T-cell (primary cell): ENCODE measurements at regions not wholly inside any gene's neighbourhood (a gene's known extent, or its start where the extent isn't known, plus 50 kb on each side); places are given as distances from the start of the nearest gene placed in this dataset.

Experiments used
- ATAC-seq, 4 experiments: fragments of 200-7000 bp in 3 of 4; fragments of 150-1000 bp in 1 of 4; cut with Tn5 transposase; replicated peaks in 1 of 4; 1 replicate in 3 of 4; 2 replicates in 1 of 4; pipeline ENCODE4 v1.10.0; 2021; ENCODE audit warnings: moderate library complexity in 3 of 4, mild to moderate bottlenecking in 2 of 4, moderate number of reproducible peaks in 1 of 4
- CTCF ChIA-PET, 2 donors: fragments of 300-600 bp; sonication (Branson Sonifier 250); formaldehyde crosslinking; loops; one replicate each; lab custom pipeline; 2022; ENCODE audit warnings: antibody characterized with exemption in 2 of 2; lab: Charles Lee
- POLR2A ChIA-PET, 2 donors: fragments of 300-600 bp; sonication (Branson Sonifier 250); formaldehyde crosslinking; loops; one replicate each; lab custom pipeline; 2022; ENCODE audit warnings: antibody characterized with exemption in 2 of 2; lab: Charles Lee
- DNase-seq, 35 experiments: peaks; one replicate each; pipeline versions ENCODE4 v3.0.0 to v3.0.0-alpha.2; 2013 to 2023
- H3K27ac ChIP-seq: one replicate; pipeline ENCODE4 v1.5.1; 2013; ENCODE audit warnings: low read length
- H3K27me3 ChIP-seq, 2 experiments: replicated peaks in 1 of 2; 1 replicate in 1 of 2; 2 replicates in 1 of 2; pipeline versions ENCODE4 v1.6.1 to v1.7.0; 2013; ENCODE audit warnings: low read length in 1 of 2, mixed read lengths in 1 of 2; ENCODE audit not compliant: control insufficient read depth in 2 of 2, insufficient read depth in 2 of 2; ENCODE audit errors: extremely low read depth in 1 of 2
- H3K36me3 ChIP-seq, 2 donors: 1 replicate in 1 of 2; 2 replicates in 1 of 2; pipeline versions ENCODE4 v1.6.1 to v1.7.0; 2013; ENCODE audit warnings: low read length in 1 of 2; ENCODE audit not compliant: control insufficient read depth in 2 of 2, insufficient read depth in 1 of 2; ENCODE audit errors: extremely low read depth in 1 of 2
- H3K4me1 ChIP-seq, 2 experiments: 1 replicate in 1 of 2; 2 replicates in 1 of 2; pipeline versions ENCODE4 v1.6.1 to v1.7.0; 2013; ENCODE audit warnings: low read length in 2 of 2, mixed read lengths in 1 of 2; ENCODE audit not compliant: insufficient read depth in 2 of 2, control insufficient read depth in 1 of 2; ENCODE audit errors: extremely low read depth in 1 of 2
- H3K4me3 ChIP-seq, 2 donors: 1 replicate in 1 of 2; 2 replicates in 1 of 2; pipeline versions ENCODE4 v1.5.1 to v1.7.0; 2013; ENCODE audit warnings: mild to moderate bottlenecking in 2 of 2, low read length in 1 of 2, moderate library complexity in 1 of 2; ENCODE audit not compliant: control insufficient read depth in 1 of 2; ENCODE audit errors: extremely low read depth in 1 of 2
- H3K9me3 ChIP-seq: 2 replicates; pipeline ENCODE4 v1.7.0; 2013
- H3K27ac Mint-ChIP-seq, 2 donors: one replicate each; pipeline ENCODE4 v1.8.0; 2020 to 2021; ENCODE audit warnings: mild to moderate bottlenecking in 2 of 2, mixed read lengths in 2 of 2
- H3K27me3 Mint-ChIP-seq, 2 donors: one replicate each; pipeline ENCODE4 v1.8.0; 2021 to 2022; ENCODE audit warnings: mixed read lengths in 2 of 2
- H3K36me3 Mint-ChIP-seq: one replicate; pipeline ENCODE4 v1.8.0; 2021; ENCODE audit warnings: mixed read lengths
- H3K4me1 Mint-ChIP-seq, 3 donors: one replicate each; pipeline ENCODE4 v1.8.0; 2020 to 2022; ENCODE audit warnings: mixed read lengths in 3 of 3, mild to moderate bottlenecking in 1 of 3
- H3K4me3 Mint-ChIP-seq, 3 donors: one replicate each; pipeline ENCODE4 v1.8.0; 2020 to 2022; ENCODE audit warnings: mild to moderate bottlenecking in 3 of 3, mixed read lengths in 3 of 3, moderate library complexity in 3 of 3
- H3K9me3 Mint-ChIP-seq, 3 donors: one replicate each; pipeline ENCODE4 v1.8.0; 2020 to 2022; ENCODE audit warnings: mixed read lengths in 3 of 3
- WGBS: methylation state at CpG from one replicate; pipeline ENCODE4 v1.1.5; 2013; ENCODE audit warnings: missing lambda C conversion rate; ENCODE audit not compliant: insufficient coverage; 5-methylcytosine and 5-hydroxymethylcytosine counted together

- ChIA-PET CTCF (no interaction called here), POLR2A (no interaction called here)
- WGBS = no CpG with 5 or more reads among the region's 2 CpGs
- DNase-seq (no peak), ATAC-seq (no peak)
- Histone ChIP-seq H3K4me3 (no peak overlapping the region), H3K36me3 (no peaks in the 10 kb centered on the region), H3K9me3 (no peaks in the 10 kb centered on the region), H3K27ac (no peak overlapping the region), H3K4me1 (no peaks in the 10 kb centered on the region), H3K27me3 (no peaks in the 10 kb centered on the region)
- no peaks in the 10 kb centered on the region for H3K27me3 Mint-ChIP-seq
- no peak overlapping the region for H3K4me3 Mint-ChIP-seq
- H3K36me3 Mint-ChIP-seq = no peaks in the 10 kb centered on the region
- H3K4me1 Mint-ChIP-seq = no peaks in the 10 kb centered on the region
- H3K27ac Mint-ChIP-seq = no peak overlapping the region
- H3K9me3 Mint-ChIP-seq = peaks cover 0 to 3% (median 2%) of the 10 kb centered on the region in 3 donors
Observed at GRCh38 chr6:98274691-98275090, 559.7 kb upstream of the POU3F2 start.

DNA sequence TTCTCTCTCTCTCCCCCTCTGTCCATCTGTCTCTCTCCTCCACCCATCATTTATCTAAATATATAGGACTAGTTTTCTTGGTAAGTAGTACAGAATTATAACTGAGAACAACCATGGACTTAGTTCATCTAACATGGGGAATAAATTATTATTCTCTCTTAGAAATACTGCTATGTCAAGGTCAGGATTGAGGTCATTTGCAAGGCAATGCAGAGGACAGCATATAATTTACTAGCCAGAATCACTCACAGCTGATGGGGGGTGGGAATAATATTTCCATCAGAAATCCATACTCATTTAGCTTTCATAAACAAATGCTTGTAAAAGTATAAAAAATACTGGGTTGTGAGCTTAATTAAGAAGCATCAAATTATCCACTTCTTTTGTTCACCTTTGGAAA lies 553.9 kb upstream of the POU3F2 start:
- no peak for DNase-seq
- no peaks in the 10 kb centered on the region for H3K4me1 ChIP-seq
- H3K4me3 ChIP-seq = no peak overlapping the region
- H3K9me3 Mint-ChIP-seq = peaks cover 0 to 5% (median 0%) of the 10 kb centered on the region in 3 donors
- H3K27ac Mint-ChIP-seq = no peak overlapping the region
- H3K27me3 Mint-ChIP-seq = no peaks in the 10 kb centered on the region
- no peak overlapping the region for H3K4me3 Mint-ChIP-seq
- no peaks in the 10 kb centered on the region for H3K27me3 ChIP-seq
- H3K36me3 ChIP-seq = no peaks in the 10 kb centered on the region
- POLR2A ChIA-PET = no interaction called here
- no peaks in the 10 kb centered on the region for H3K9me3 ChIP-seq
- no peaks in the 10 kb centered on the region for H3K36me3 Mint-ChIP-seq
- ATAC-seq = no peak
- CTCF ChIA-PET = no interaction called here
- H3K4me1 Mint-ChIP-seq = no peaks in the 10 kb centered on the region
- no peak overlapping the region for H3K27ac ChIP-seq

DNA sequence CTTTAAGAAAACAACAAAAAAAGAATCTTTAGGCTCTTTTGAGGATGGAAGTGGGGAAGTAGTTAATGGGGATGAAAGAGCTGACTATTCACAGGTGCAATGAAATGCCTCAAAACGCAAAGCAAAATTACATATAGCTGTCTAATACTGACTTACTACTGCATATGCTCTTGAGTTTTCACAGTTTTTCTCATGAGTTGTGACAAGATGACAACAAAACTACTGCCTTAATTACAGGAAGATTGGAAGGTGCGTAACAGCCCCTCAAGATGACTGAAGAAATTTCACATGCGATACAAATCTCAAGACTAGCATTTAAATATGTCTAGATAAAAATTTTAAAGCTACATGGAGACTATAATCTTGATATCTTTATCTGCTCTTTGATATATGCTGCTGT lies 547.8 kb upstream of the POU3F2 start:
- no peaks in the 10 kb centered on the region for H3K36me3 Mint-ChIP-seq
- no CpG with 5 or more reads among the region's 3 CpGs for WGBS
- no peak overlapping the region for H3K4me3 Mint-ChIP-seq
- H3K27me3 ChIP-seq = no peaks in the 10 kb centered on the region
- no peaks in the 10 kb centered on the region for H3K27me3 Mint-ChIP-seq
- H3K4me1 ChIP-seq = no peaks in the 10 kb centered on the region
- H3K9me3 ChIP-seq = no peaks in the 10 kb centered on the region
- no peaks in the 10 kb centered on the region for H3K36me3 ChIP-seq
- peaks cover 2 to 3% (median 3%) of the 10 kb centered on the region in 3 donors for H3K9me3 Mint-ChIP-seq
- H3K27ac Mint-ChIP-seq = no peak overlapping the region
- ChIA-PET CTCF (no interaction called here), POLR2A (no interaction called here)
- no peak for DNase-seq
- no peak overlapping the region for H3K4me3 ChIP-seq
- no peak overlapping the region for H3K27ac ChIP-seq
- no peak for ATAC-seq
- H3K4me1 Mint-ChIP-seq = no peaks in the 10 kb centered on the region

GRCh38 chr6:98287876-98288275 lies 546.5 kb upstream of the POU3F2 start:
- WGBS = 78% methylated on average over 2 of the region's 3 CpGs
- H3K36me3 Mint-ChIP-seq = no peaks in the 10 kb centered on the region
- H3K9me3 Mint-ChIP-seq = peaks cover 0 to 4% (median 3%) of the 10 kb centered on the region in 3 donors
- no peak overlapping the region for H3K27ac Mint-ChIP-seq
- Histone ChIP-seq H3K9me3 (no peaks in the 10 kb centered on the region), H3K4me1 (no peaks in the 10 kb centered on the region), H3K27me3 (no peaks in the 10 kb centered on the region), H3K4me3 (no peak overlapping the region), H3K36me3 (no peaks in the 10 kb centered on the region), H3K27ac (no peak overlapping the region)
- POLR2A ChIA-PET = no interaction called here
- H3K27me3 Mint-ChIP-seq = no peaks in the 10 kb centered on the region
- H3K4me3 Mint-ChIP-seq = no peak overlapping the region
- ATAC-seq (no peak), DNase-seq (no peak)
- no peaks in the 10 kb centered on the region for H3K4me1 Mint-ChIP-seq
- CTCF ChIA-PET = no interaction called here

GRCh38 chr6:98292810-98293209 lies 541.6 kb upstream of the POU3F2 start:
- H3K36me3 ChIP-seq = no peaks in the 10 kb centered on the region
- H3K4me3 ChIP-seq = no peak overlapping the region
- no peak overlapping the region for H3K27ac Mint-ChIP-seq
- no CpG with 5 or more reads among the region's 3 CpGs for WGBS
- no peak for ATAC-seq
- H3K4me1 Mint-ChIP-seq = no peaks in the 10 kb centered on the region
- H3K4me3 Mint-ChIP-seq = no peak overlapping the region
- no peaks in the 10 kb centered on the region for H3K4me1 ChIP-seq
- H3K27ac ChIP-seq = no peak overlapping the region
- H3K27me3 Mint-ChIP-seq = no peaks in the 10 kb centered on the region
- DNase-seq = no peak
- POLR2A ChIA-PET = no interaction called here
- H3K36me3 Mint-ChIP-seq = no peaks in the 10 kb centered on the region
- no peaks in the 10 kb centered on the region for H3K9me3 ChIP-seq
- peaks cover 4% of the 10 kb centered on the region in 3 donors for H3K9me3 Mint-ChIP-seq
- CTCF ChIA-PET = no interaction called here
- H3K27me3 ChIP-seq = no peaks in the 10 kb centered on the region

GRCh38 chr6:98295515-98296175 lies 538.7 kb upstream of the POU3F2 start:
- Histone ChIP-seq H3K9me3 (no peaks in the 10 kb centered on the region), H3K27ac (no peak overlapping the region), H3K4me3 (no peak overlapping the region), H3K27me3 (no peaks in the 10 kb centered on the region), H3K4me1 (no peaks in the 10 kb centered on the region), H3K36me3 (no peaks in the 10 kb centered on the region)
- H3K27ac Mint-ChIP-seq = no peak overlapping the region
- H3K36me3 Mint-ChIP-seq = no peaks in the 10 kb centered on the region
- no peak overlapping the region for H3K4me3 Mint-ChIP-seq
- no peak for DNase-seq
- H3K9me3 Mint-ChIP-seq = peaks cover 2 to 8% (median 4%) of the 10 kb centered on the region in 3 donors
- ChIA-PET POLR2A (no interaction called here), CTCF (interaction anchor here in 1 of 2 donors (0.6 kb wide), 1 partner anchor 858 kb away, joined by 3 read pairs; no protein-coding TSS in a partner anchor)
- H3K4me1 Mint-ChIP-seq = no peaks in the 10 kb centered on the region
- H3K27me3 Mint-ChIP-seq = no peaks in the 10 kb centered on the region
- no CpG with 5 or more reads among the region's 5 CpGs for WGBS
- no peak for ATAC-seq

DNA sequence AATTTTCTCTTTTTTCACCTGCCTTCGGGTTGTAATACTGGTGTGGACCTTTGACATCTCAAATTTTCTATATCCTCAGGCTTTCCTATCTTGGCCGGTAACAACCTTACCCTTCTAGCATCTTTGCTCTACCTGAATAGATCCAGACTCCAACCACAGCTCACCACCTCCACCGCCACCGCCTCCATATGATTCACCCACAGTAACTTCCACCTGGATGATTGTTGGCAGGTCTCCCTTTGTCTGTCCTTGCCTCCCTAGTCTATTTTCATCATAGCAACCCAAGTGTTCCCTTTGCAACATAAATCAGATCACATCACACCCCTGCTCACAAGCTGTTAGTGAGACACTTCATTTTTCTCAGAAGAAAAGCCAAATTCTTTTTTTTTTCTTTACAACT lies 525.8 kb upstream of the POU3F2 start:
- no peak overlapping the region for H3K4me3 Mint-ChIP-seq
- DNase-seq = no peak
- POLR2A ChIA-PET = no interaction called here
- no peaks in the 10 kb centered on the region for H3K36me3 ChIP-seq
- H3K27ac ChIP-seq = no peak overlapping the region
- no peak overlapping the region for H3K27ac Mint-ChIP-seq
- H3K4me1 Mint-ChIP-seq = no peaks in the 10 kb centered on the region
- no peaks in the 10 kb centered on the region for H3K27me3 Mint-ChIP-seq
- CTCF ChIA-PET = no interaction called here
- no peak overlapping the region for H3K4me3 ChIP-seq
- H3K36me3 Mint-ChIP-seq = no peaks in the 10 kb centered on the region
- ATAC-seq = no peak
- H3K27me3 ChIP-seq = no peaks in the 10 kb centered on the region
- no peaks in the 10 kb centered on the region for H3K9me3 ChIP-seq
- no peaks in the 10 kb centered on the region for H3K4me1 ChIP-seq
- WGBS = 93% methylated on average over 4 of the region's 4 CpGs
- H3K9me3 Mint-ChIP-seq = peaks cover 4 to 21% (median 5%) of the 10 kb centered on the region in 3 donors
